ENCODE measurements at regions not wholly inside any gene's neighbourhood (a gene's known extent, or its start where the extent isn't known, plus 50 kb on each side); places are given as distances from the start of the nearest gene placed in this dataset.

GRCh38 chr12:94714378-94715114 is 64.2 kb upstream of the TMCC3 start:
- Histone ChIP-seq H3K27ac (ENCODE audit: low read depth in 2 of 2, low read length in 1 of 2) (no peak overlapping the region), H3K9me2 (no peaks in the 10 kb centered on the region), H3K27me3 (ENCODE audit: insufficient read depth) (no peaks in the 10 kb centered on the region), H2AFZ (ENCODE audit: low read depth) (no peak overlapping the region), H4K20me1 (ENCODE audit: insufficient read depth) (no peaks in the 10 kb centered on the region), H3K4me3 (ENCODE audit: low read depth in 2 of 2, low read length in 1 of 2) (no peak overlapping the region), H3K4me2 (no peak overlapping the region), H3K36me3 (replicated peaks in 1 of 2; ENCODE audit: control insufficient read depth in 1 of 2, insufficient read depth in 2 of 2, low read length in 1 of 2) (no peaks in the 10 kb centered on the region), H3K9ac (no peak overlapping the region), H3K9me3 (no peaks in the 10 kb centered on the region), H3K4me1 (ENCODE audit: control insufficient read depth in 1 of 2, insufficient read depth in 2 of 2, low read depth in 1 of 2, low read length in 1 of 2) (peaks cover 0 to 5% of the 10 kb centered on the region in 2 experiments; a peak in 2 of 4 replicates), H3F3A (replicated peaks; ENCODE audit: insufficient read depth) (no peaks in the 10 kb centered on the region), H3K79me2 (ENCODE audit: insufficient read depth) (no peaks in the 10 kb centered on the region)
- TF ChIP-seq REST (IDR thresholded peaks at IDR 0.05; ENCODE audit: low read depth, low read length), result no peak
- TF ChIP-seq GABPA (IDR thresholded peaks at IDR 0.05; ENCODE audit: low read depth), result no peak
- TF ChIP-seq RAD21 (IDR thresholded peaks at IDR 0.05; ENCODE audit: low read length), result no peak
- no peak for TF ChIP-seq ZBTB33 (IDR thresholded peaks at IDR 0.05; ENCODE audit: borderline replicate concordance, low read depth)
- no peak for TF ChIP-seq GATA2 (CRISPR knock-in tag; IDR thresholded peaks at IDR 0.05)
- no peak for TF ChIP-seq FOSL2 (IDR thresholded peaks at IDR 0.05; ENCODE audit: borderline replicate concordance, low read depth)
- TF ChIP-seq PBX3 (IDR thresholded peaks at IDR 0.05), result no peak
- TF ChIP-seq SIN3A (IDR thresholded peaks at IDR 0.05; ENCODE audit: borderline replicate concordance, low read depth, low read length), result no peak
- TF ChIP-seq MXI1 (IDR thresholded peaks at IDR 0.05; ENCODE audit: low read depth, low read length), result no peak
- TF ChIP-seq JUND (IDR thresholded peaks at IDR 0.05), result no peak
- no peak for TF ChIP-seq IRF3 (IDR thresholded peaks at IDR 0.05; ENCODE audit: low read depth, low read length)
- ChIA-PET CTCF (interaction anchor here (1.0 kb wide), 1 partner anchor 20 kb away, joined by 3 read pairs; no protein-coding TSS in a partner anchor), POLR2A (no interaction called here)
- no peak for DNase-seq
- WGBS (ENCODE audit: low lambda C conversion rate), result 43% methylated on average over 6 of the region's 6 CpGs

All from SK-N-SH (cell line).